ENCODE measurements at regions not wholly inside any gene's neighbourhood (a gene's known extent, or its start where the extent isn't known, plus 50 kb on each side); places are given as distances from the start of the nearest gene placed in this dataset.

- H3K4me2 ChIP-seq (ENCODE audit: insufficient read depth in 1 of 2, low read depth in 2 of 2, low read length in 2 of 2) = no peak overlapping the region
- no peak overlapping the region for H2BK12ac ChIP-seq (ENCODE audit: low read depth, low read length)
- H3K4me1 ChIP-seq (replicated peaks in 1 of 4; ENCODE audit: control insufficient read depth in 3 of 4, insufficient read depth in 4 of 4, low read length in 3 of 4) = peaks cover 12 to 18% (median 14%) of the 10 kb centered on the region in 4 experiments; a peak in 6 of 7 replicates
- FAIRE-seq (no peak), DNase-seq (ENCODE audit: low read depth in 1 of 2, low spot score in 2 of 2) (no peak)
- H3K23ac ChIP-seq (ENCODE audit: insufficient read length) = no peak overlapping the region
- POLR2A ChIA-PET (ENCODE audit: partially characterized antibody) = interaction anchor here (1.4 kb wide), 1 partner anchor 162 kb away, joined by 4 read pairs; no protein-coding TSS in a partner anchor
- H3K4me3 ChIP-seq (ENCODE audit: extremely low read depth in 1 of 4, insufficient read depth in 2 of 4, low read depth in 3 of 4, low read length in 4 of 4) = no peak overlapping the region
- H4K91ac ChIP-seq (replicated peaks; ENCODE audit: insufficient read length, low read length) = no peak overlapping the region
- no peaks in the 10 kb centered on the region for H3K27me3 ChIP-seq (replicated peaks in 1 of 4; ENCODE audit: control insufficient read depth in 3 of 4, extremely low read depth in 1 of 4, insufficient read depth in 3 of 4, low read length in 3 of 4)
- no peak overlapping the region for H3K4ac ChIP-seq (replicated peaks; ENCODE audit: insufficient read length, low read depth, low read length)
- H4K8ac ChIP-seq (ENCODE audit: extremely low read depth, insufficient read depth, low read length) = no peak overlapping the region
- 96% methylated on average over 3 of the region's 3 CpGs; no CpG with 5 or more reads in 1 of the 2 experiments for WGBS, 2 experiments (ENCODE audit: extremely low coverage in 1 of 2, insufficient coverage in 1 of 2, insufficient read length in 1 of 2, insufficient replicate concordance in 2 of 2, low coverage in 1 of 2, low lambda C conversion rate in 2 of 2, missing lambda C conversion rate in 1 of 2)
- no peak overlapping the region for H4K5ac ChIP-seq (ENCODE audit: insufficient read length, low read depth, low read length)
- no peak overlapping the region for H2AK5ac ChIP-seq (ENCODE audit: low read depth, low read length)
- H2BK15ac ChIP-seq (ENCODE audit: low read length) = no peak overlapping the region
- no peak overlapping the region for H2BK20ac ChIP-seq (ENCODE audit: low read length)
- H2BK5ac ChIP-seq (ENCODE audit: low read depth, low read length) = no peak overlapping the region
- no peaks in the 10 kb centered on the region for H3K36me3 ChIP-seq (ENCODE audit: control insufficient read depth in 2 of 4, insufficient read depth in 4 of 4, low read length in 3 of 4)
- H2AFZ ChIP-seq (ENCODE audit: low read length) = no peak overlapping the region
- no peak overlapping the region for H3K56ac ChIP-seq (replicated peaks; ENCODE audit: insufficient read length, low read depth, low read length)
- no peaks in the 10 kb centered on the region for H4K20me1 ChIP-seq (replicated peaks in 1 of 2; ENCODE audit: control insufficient read depth in 1 of 2, insufficient read depth in 2 of 2, low read length in 2 of 2)
- H3K27ac ChIP-seq (ENCODE audit: low read depth, low read length) = no peak overlapping the region
- no peaks in the 10 kb centered on the region for H3K79me1 ChIP-seq (ENCODE audit: low read depth, low read length)
- H3K23me2 ChIP-seq (ENCODE audit: low read depth, low read length) = no peaks in the 10 kb centered on the region
- no peaks in the 10 kb centered on the region for H3K9me3 ChIP-seq (ENCODE audit: insufficient read depth in 2 of 2, low read depth in 1 of 2, low read length in 1 of 2)
- no peak overlapping the region for H3K14ac ChIP-seq (ENCODE audit: insufficient read length)
- H2BK120ac ChIP-seq (replicated peaks; ENCODE audit: low read depth, low read length) = peak overlapping the region; percentile 58
- no peaks in the 10 kb centered on the region for H3K79me2 ChIP-seq (ENCODE audit: control insufficient read depth in 1 of 2, insufficient read depth in 2 of 2, low read length in 2 of 2)
- H3K18ac ChIP-seq (ENCODE audit: extremely low read depth, low read length) = no peak overlapping the region
- no peak overlapping the region for H3K9ac ChIP-seq (replicated peaks in 1 of 4; ENCODE audit: extremely low read depth in 1 of 4, low read depth in 3 of 4, low read length in 3 of 4)
- CTCF ChIA-PET (ENCODE audit: partially characterized antibody) = interaction anchor here (0.7 kb wide), 1 partner anchor 9 kb away, joined by 3 read pairs; no protein-coding TSS in a partner anchor
- TF ChIP-seq BACH1 (IDR thresholded peaks at IDR 0.05; ENCODE audit: low read length) = no peak
- no peak for TF ChIP-seq PHF8 (conservative IDR thresholded peaks at IDR 0.05; ENCODE audit: low read depth, low read length)
- no peak for TF ChIP-seq TEAD4 (IDR thresholded peaks at IDR 0.05; ENCODE audit: low read depth, low read length)
Measured at GRCh38 chr3:150131663-150132062, 161.0 kb upstream of the PFN2 start.
